HEK293 (cell line): ENCODE measurements at regions not wholly inside any gene's neighbourhood (a gene's known extent, or its start where the extent isn't known, plus 50 kb on each side); places are given as distances from the start of the nearest gene placed in this dataset.

Experiments used
- CTCF ChIA-PET: fragments of 350-600 bp; formaldehyde crosslinking; extraction: SDS; loops from one replicate; lab custom pipeline; 2021; ENCODE audit warnings: antibody characterized with exemption; lab: Yijun Ruan, JAX
- POLR2A ChIA-PET: fragments of 300-600 bp; formaldehyde crosslinking; extraction: SDS; loops from one replicate; lab custom pipeline; 2020; ENCODE audit warnings: antibody characterized with exemption, inconsistent platforms; lab: Yijun Ruan, JAX
- H3K27ac ChIP-seq: fragments of 200-500 bp; sonication (Bioruptor generic); 2 replicates; pipeline ENCODE4 v1.5.1; 2014; ENCODE audit warnings: low read depth, low read length, control low read depth, inconsistent platforms; ENCODE audit errors: extremely low read depth
- H3K36me3 ChIP-seq, 2 experiments: fragments of 200-500 bp in 1 of 2; sonication (Bioruptor generic) in 1 of 2; 1 replicate in 1 of 2; 2 replicates in 1 of 2; pipeline ENCODE4 v1.5.1; 2014 to 2017; ENCODE audit warnings: inconsistent platforms in 2 of 2, low read length in 2 of 2; ENCODE audit not compliant: control insufficient read depth in 2 of 2, insufficient read depth in 1 of 2
- H3K4me1 ChIP-seq: fragments of 200-500 bp; sonication (Bioruptor generic); 2 replicates; pipeline ENCODE4 v1.5.1; 2014; ENCODE audit warnings: mild to moderate bottlenecking, low read length, inconsistent platforms; ENCODE audit not compliant: control insufficient read depth, insufficient read depth
- H3K4me3 ChIP-seq: 2 replicates; pipeline ENCODE4 v1.5.1; 2011; ENCODE audit warnings: low read depth, mild to moderate bottlenecking, control low read depth, low read length, moderate library complexity
- H3K9me3 ChIP-seq: fragments of 200-500 bp; sonication (Bioruptor generic); 2 replicates; pipeline ENCODE4 v1.5.1; 2014; ENCODE audit warnings: low read depth, low read length, inconsistent platforms; ENCODE audit not compliant: control insufficient read depth, insufficient read depth
- GLIS2 ChIP-seq: fragments of 450-650 bp; formaldehyde crosslinking; IDR thresholded peaks from 2 replicates; pipeline ENCODE4 v1.5.1; 2016; ENCODE audit warnings: missing biosample characterization, missing genetic modification characterization
- HIC1 ChIP-seq: fragments of 450-650 bp; formaldehyde crosslinking; IDR thresholded peaks from 2 replicates; pipeline ENCODE4 v1.5.1; 2016; ENCODE audit warnings: missing biosample characterization, missing genetic modification characterization
- HOXA7 ChIP-seq: sonication (generic); formaldehyde crosslinking; IDR thresholded peaks from 2 replicates; pipeline ENCODE4 v1.8.1; 2022; ENCODE audit warnings: missing genetic modification reagents, borderline replicate concordance
- IKZF3 ChIP-seq: fragments of 450-650 bp; IDR thresholded peaks from 2 replicates; pipeline ENCODE4 v1.5.0; 2018; ENCODE audit warnings: missing biosample characterization, mild to moderate bottlenecking, missing genetic modification characterization, moderate library complexity
- RBAK ChIP-seq: fragments of 450-650 bp; formaldehyde crosslinking; IDR thresholded peaks from 2 replicates; pipeline ENCODE4 v1.5.1; 2016; ENCODE audit warnings: missing biosample characterization, missing genetic modification characterization
- ZNF157 ChIP-seq: fragments of 450-650 bp; formaldehyde crosslinking; IDR thresholded peaks from 2 replicates; pipeline ENCODE4 v1.5.1; 2016; ENCODE audit warnings: missing biosample characterization, missing genetic modification characterization
- ZNF404 ChIP-seq: fragments of 450-650 bp; formaldehyde crosslinking; IDR thresholded peaks from 2 replicates; pipeline ENCODE4 v1.5.1; 2017; ENCODE audit warnings: missing biosample characterization, missing genetic modification characterization
- ZNF514 ChIP-seq: fragments of 450-650 bp; formaldehyde crosslinking; IDR thresholded peaks from 2 replicates; pipeline ENCODE4 v1.5.1; 2016; ENCODE audit warnings: missing biosample characterization, missing genetic modification characterization
- ZNF670 ChIP-seq: fragments of 450-650 bp; formaldehyde crosslinking; IDR thresholded peaks from 2 replicates; pipeline ENCODE4 v1.5.1; 2016; ENCODE audit warnings: missing biosample characterization, missing genetic modification characterization, low read depth
- ZNF791 ChIP-seq: fragments of 450-650 bp; formaldehyde crosslinking; IDR thresholded peaks from 2 replicates; pipeline ENCODE4 v1.5.1; 2016; ENCODE audit warnings: missing biosample characterization, missing genetic modification characterization
- ZNF792 ChIP-seq: fragments of 450-650 bp; formaldehyde crosslinking; IDR thresholded peaks from 2 replicates; pipeline ENCODE4 v1.5.1; 2016; ENCODE audit warnings: missing biosample characterization, missing genetic modification characterization
- ZSCAN30 ChIP-seq: fragments of 450-650 bp; IDR thresholded peaks from 2 replicates; pipeline ENCODE4 v1.5.1; 2018; ENCODE audit warnings: missing biosample characterization, mild to moderate bottlenecking, missing genetic modification characterization, moderate library complexity
- TF ChIP-seq, protein P1 (sequence below): sonication (generic); formaldehyde crosslinking; IDR thresholded peaks from 2 replicates; pipeline ENCODE4 v1.8.1; 2022; ENCODE audit warnings: mild to moderate bottlenecking, moderate library complexity, missing genetic modification reagents
- TF ChIP-seq, protein P2 (sequence below): fragments of 450-650 bp; formaldehyde crosslinking; IDR thresholded peaks from 2 replicates; pipeline ENCODE4 v1.5.1; 2016; ENCODE audit warnings: missing biosample characterization, missing genetic modification characterization, low read depth

DNA sequence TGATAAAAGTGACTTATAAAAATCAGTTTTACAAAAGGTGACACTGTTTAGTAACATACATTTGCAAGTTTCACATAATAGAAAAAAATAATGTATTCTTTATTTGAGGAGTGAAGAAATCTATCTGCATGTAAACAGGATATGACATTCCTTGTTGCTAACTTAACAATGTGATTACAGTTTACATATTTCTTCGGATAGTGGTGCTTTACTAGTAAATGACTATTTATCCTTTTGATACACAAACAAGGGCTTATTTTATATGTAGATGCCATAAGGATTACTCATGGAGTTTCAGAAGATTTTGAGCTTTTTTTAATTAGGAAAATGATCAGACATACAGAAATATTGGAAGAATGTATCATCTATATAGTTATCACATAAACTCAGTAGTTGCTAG lies 126.5 kb downstream of the SLIT2 start:
- peaks cover 0 to 4% of the 10 kb centered on the region in 2 experiments; a peak in 1 of 3 replicates for H3K36me3 ChIP-seq
- H3K27ac ChIP-seq: no peak overlapping the region
- POLR2A ChIA-PET: no interaction called here
- no peaks in the 10 kb centered on the region for H3K4me1 ChIP-seq
- TF ChIP-seq ZNF670 (tag by site-specific recombination): no peak
- no peak for TF ChIP-seq ZNF157
- TF ChIP-seq, all 188 proteins: peak for 0
- CTCF ChIA-PET: interaction anchor here (0.7 kb wide), 1 partner anchor 26 kb away, joined by 3 read pairs; no protein-coding TSS in a partner anchor
- Histone ChIP-seq H3K4me3 (no peak overlapping the region), H3K9me3 (no peaks in the 10 kb centered on the region)

GRCh38 chr4:20381005-20381404 lies 129.3 kb downstream of the SLIT2 start:
- TF ChIP-seq ZNF404 (tag by site-specific recombination) (no peak), RBAK (tag by site-specific recombination) (no peak), ZSCAN30 (tag by site-specific recombination) (no peak), ZNF514 (tag by site-specific recombination) (no peak)
- TF ChIP-seq, protein P1, sequence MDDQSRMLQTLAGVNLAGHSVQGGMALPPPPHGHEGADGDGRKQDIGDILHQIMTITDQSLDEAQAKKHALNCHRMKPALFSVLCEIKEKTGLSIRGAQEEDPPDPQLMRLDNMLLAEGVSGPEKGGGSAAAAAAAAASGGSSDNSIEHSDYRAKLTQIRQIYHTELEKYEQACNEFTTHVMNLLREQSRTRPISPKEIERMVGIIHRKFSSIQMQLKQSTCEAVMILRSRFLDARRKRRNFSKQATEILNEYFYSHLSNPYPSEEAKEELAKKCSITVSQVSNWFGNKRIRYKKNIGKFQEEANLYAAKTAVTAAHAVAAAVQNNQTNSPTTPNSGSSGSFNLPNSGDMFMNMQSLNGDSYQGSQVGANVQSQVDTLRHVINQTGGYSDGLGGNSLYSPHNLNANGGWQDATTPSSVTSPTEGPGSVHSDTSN (CRISPR knock-in tag): no peak
- ChIA-PET POLR2A (no interaction called here), CTCF (no interaction called here)
- Histone ChIP-seq H3K9me3 (no peaks in the 10 kb centered on the region), H3K4me3 (no peak overlapping the region), H3K4me1 (no peaks in the 10 kb centered on the region), H3K36me3 (peaks cover 0 to 4% of the 10 kb centered on the region in 2 experiments; a peak in 1 of 3 replicates), H3K27ac (no peak overlapping the region)

DNA sequence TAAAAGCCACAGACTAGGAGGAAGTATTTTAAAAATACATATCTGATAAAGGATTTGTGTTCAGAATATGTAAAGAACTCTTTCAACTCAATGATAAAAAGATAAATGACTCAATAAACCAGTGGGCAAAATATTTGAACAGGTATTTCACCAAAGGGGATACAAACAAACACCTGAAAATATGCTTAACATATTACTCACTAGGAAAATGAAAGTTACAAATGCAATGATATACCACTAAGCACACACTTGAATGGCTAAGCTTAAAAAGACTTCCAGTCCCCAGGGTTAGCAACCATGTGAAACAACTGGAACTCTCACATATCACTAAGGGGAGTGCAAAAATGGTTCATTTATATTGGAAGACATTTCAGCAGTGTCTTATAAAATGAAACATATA lies 131.6 kb downstream of the SLIT2 start:
- CTCF ChIA-PET: interaction anchor here (2.6 kb wide), 1 partner anchor 11 kb away, joined by 13 read pairs; no protein-coding TSS in a partner anchor
- Histone ChIP-seq H3K9me3 (no peaks in the 10 kb centered on the region), H3K36me3 (peaks cover 0 to 4% of the 10 kb centered on the region in 2 experiments; a peak in 1 of 3 replicates), H3K4me3 (no peak overlapping the region), H3K27ac (no peak overlapping the region), H3K4me1 (no peaks in the 10 kb centered on the region)
- POLR2A ChIA-PET: no interaction called here
- TF ChIP-seq HIC1 (tag by site-specific recombination) (no peak), ZNF791 (tag by site-specific recombination) (no peak), IKZF3 (tag by site-specific recombination) (no peak), ZNF792 (tag by site-specific recombination) (no peak), ZNF670 (tag by site-specific recombination) (no peak), HOXA7 (no peak), GLIS2 (tag by site-specific recombination) (no peak), ZNF514 (tag by site-specific recombination) (no peak)
- TF ChIP-seq, protein P2, sequence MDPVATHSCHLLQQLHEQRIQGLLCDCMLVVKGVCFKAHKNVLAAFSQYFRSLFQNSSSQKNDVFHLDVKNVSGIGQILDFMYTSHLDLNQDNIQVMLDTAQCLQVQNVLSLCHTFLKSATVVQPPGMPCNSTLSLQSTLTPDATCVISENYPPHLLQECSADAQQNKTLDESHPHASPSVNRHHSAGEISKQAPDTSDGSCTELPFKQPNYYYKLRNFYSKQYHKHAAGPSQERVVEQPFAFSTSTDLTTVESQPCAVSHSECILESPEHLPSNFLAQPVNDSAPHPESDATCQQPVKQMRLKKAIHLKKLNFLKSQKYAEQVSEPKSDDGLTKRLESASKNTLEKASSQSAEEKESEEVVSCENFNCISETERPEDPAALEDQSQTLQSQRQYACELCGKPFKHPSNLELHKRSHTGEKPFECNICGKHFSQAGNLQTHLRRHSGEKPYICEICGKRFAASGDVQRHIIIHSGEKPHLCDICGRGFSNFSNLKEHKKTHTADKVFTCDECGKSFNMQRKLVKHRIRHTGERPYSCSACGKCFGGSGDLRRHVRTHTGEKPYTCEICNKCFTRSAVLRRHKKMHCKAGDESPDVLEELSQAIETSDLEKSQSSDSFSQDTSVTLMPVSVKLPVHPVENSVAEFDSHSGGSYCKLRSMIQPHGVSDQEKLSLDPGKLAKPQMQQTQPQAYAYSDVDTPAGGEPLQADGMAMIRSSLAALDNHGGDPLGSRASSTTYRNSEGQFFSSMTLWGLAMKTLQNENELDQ (tag by site-specific recombination): no peak
